Sigmoid colon (tissue), 6 donors: ENCODE measurements at regions not wholly inside any gene's neighbourhood (a gene's known extent, or its start where the extent isn't known, plus 50 kb on each side); places are given as distances from the start of the nearest gene placed in this dataset.

Source experiments
- DNase-seq: peaks from one replicate; pipeline ENCODE4 v3.0.0-alpha.2; 2019
- H3K27ac ChIP-seq, 4 donors: fragments of 200-600 bp; sonication (generic); one replicate each; pipeline ENCODE4 v1.5.1; 2016 to 2019; ENCODE audit warnings: mild to moderate bottlenecking in 1 of 4
- H3K27me3 ChIP-seq, 3 donors: fragments of 200-600 bp; sonication (generic); one replicate each; pipeline ENCODE4 v1.5.1; 2019; ENCODE audit warnings: mild to moderate bottlenecking in 1 of 3
- H3K36me3 ChIP-seq, 4 donors: fragments of 200-600 bp; sonication (generic); one replicate each; pipeline ENCODE4 v1.5.1; 2016 to 2019
- H3K4me1 ChIP-seq, 4 donors: fragments of 200-600 bp; sonication (generic); one replicate each; pipeline ENCODE4 v1.5.1; 2017 to 2019
- H3K4me3 ChIP-seq, 4 donors: fragments of 200-600 bp; sonication (generic); one replicate each; pipeline ENCODE4 v1.5.1; 2017 to 2019; ENCODE audit warnings: mild to moderate bottlenecking in 2 of 4, moderate library complexity in 1 of 4
- H3K9me3 ChIP-seq, 4 donors: fragments of 200-600 bp in 3 of 4; sonication (generic) in 3 of 4; one replicate each; pipeline versions ENCODE4 v1.5.1 to v1.6.1; 2013 to 2019
- EP300 ChIP-seq, 4 donors: sonication (generic); formaldehyde crosslinking; IDR thresholded peaks; one replicate each; pipeline ENCODE4 v1.6.1; 2017; ENCODE audit warnings: antibody characterized with exemption in 4 of 4
- POLR2A ChIP-seq, 2 donors: fragments of 450-650 bp; IDR thresholded peaks; one replicate each; pipeline ENCODE4 v1.6.1; 2016; ENCODE audit warnings: antibody characterized with exemption in 2 of 2, mild to moderate bottlenecking in 2 of 2, moderate library complexity in 2 of 2
- POLR2AphosphoS5 ChIP-seq, 4 donors: sonication (generic); formaldehyde crosslinking; IDR thresholded peaks; one replicate each; pipeline ENCODE4 v1.6.1; 2017; ENCODE audit warnings: antibody characterized with exemption in 4 of 4
- WGBS, 2 donors: extraction: QIAGEN DNeasy Blood & Tissue Kit; methylation state at CpG; one replicate each; pipeline ENCODE4 v1.1.7; 2013; 5-methylcytosine and 5-hydroxymethylcytosine counted together
- intact Hi-C: fragments of 100-400 bp; cut with DNase I; formaldehyde crosslinking; loops from one replicate; pipeline ENCODE4 v1.15.1; 2023
- TF ChIP-seq, protein P1 (sequence below), 4 experiments: fragments of 450-650 bp in 3 of 4; fragments of 200-600 bp in 1 of 4; IDR thresholded peaks; one replicate each; pipeline ENCODE4 v1.5.1; 2016 to 2019; ENCODE audit warnings: antibody characterized with exemption in 4 of 4, mild to moderate bottlenecking in 3 of 4, moderate library complexity in 2 of 4
- donor health status: healthy with polysubstance abuse.
- donor health status: healthy.

DNA sequence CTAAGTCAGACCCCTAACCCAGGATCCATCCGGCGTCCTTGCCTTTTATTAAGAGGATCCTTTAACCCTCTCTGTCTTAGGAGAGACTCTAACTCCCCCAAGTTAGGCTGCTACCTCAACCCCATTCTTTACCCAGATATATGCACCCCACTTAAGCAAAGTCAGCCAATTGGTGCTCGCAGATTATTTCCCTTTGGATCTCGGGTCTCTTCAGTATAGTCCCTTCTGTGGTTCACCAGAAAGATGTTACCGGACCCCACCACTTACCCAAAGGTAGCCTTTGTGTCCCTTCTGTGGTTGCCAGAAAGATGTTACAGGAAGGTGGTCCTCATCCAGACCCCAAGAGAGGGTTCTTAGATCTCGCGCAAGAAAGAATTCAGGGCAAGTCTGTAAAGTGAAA lies 212.9 kb upstream of the GRID2 start:
- TF ChIP-seq, protein P1, sequence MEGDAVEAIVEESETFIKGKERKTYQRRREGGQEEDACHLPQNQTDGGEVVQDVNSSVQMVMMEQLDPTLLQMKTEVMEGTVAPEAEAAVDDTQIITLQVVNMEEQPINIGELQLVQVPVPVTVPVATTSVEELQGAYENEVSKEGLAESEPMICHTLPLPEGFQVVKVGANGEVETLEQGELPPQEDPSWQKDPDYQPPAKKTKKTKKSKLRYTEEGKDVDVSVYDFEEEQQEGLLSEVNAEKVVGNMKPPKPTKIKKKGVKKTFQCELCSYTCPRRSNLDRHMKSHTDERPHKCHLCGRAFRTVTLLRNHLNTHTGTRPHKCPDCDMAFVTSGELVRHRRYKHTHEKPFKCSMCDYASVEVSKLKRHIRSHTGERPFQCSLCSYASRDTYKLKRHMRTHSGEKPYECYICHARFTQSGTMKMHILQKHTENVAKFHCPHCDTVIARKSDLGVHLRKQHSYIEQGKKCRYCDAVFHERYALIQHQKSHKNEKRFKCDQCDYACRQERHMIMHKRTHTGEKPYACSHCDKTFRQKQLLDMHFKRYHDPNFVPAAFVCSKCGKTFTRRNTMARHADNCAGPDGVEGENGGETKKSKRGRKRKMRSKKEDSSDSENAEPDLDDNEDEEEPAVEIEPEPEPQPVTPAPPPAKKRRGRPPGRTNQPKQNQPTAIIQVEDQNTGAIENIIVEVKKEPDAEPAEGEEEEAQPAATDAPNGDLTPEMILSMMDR (IDR thresholded peaks at IDR 0.05), result no peak
- TF ChIP-seq POLR2AphosphoS5 (IDR thresholded peaks at IDR 0.05) (no peak), POLR2A (IDR thresholded peaks at IDR 0.05) (no peak), EP300 (IDR thresholded peaks at IDR 0.05) (no peak)
- no peaks in the 10 kb centered on the region for H3K4me1 ChIP-seq
- H3K36me3 ChIP-seq, result no peaks in the 10 kb centered on the region
- no peak overlapping the region for H3K27ac ChIP-seq
- intact Hi-C loops, result no loop called here
- H3K27me3 ChIP-seq, result no peaks in the 10 kb centered on the region
- H3K9me3 ChIP-seq, result no peaks in the 10 kb centered on the region
- no peak overlapping the region for H3K4me3 ChIP-seq
- WGBS, 2 donors, result 94 to 96% methylated on average over 7 of the region's 7 CpGs
- no peak for DNase-seq

- Histone ChIP-seq H3K9me3 (no peaks in the 10 kb centered on the region), H3K27ac (no peak overlapping the region), H3K27me3 (no peaks in the 10 kb centered on the region), H3K36me3 (no peaks in the 10 kb centered on the region), H3K4me3 (no peak overlapping the region), H3K4me1 (no peaks in the 10 kb centered on the region)
- TF ChIP-seq, protein P1 (IDR thresholded peaks at IDR 0.05), result no peak
- no peak for TF ChIP-seq POLR2A (IDR thresholded peaks at IDR 0.05)
- TF ChIP-seq EP300 (IDR thresholded peaks at IDR 0.05), result no peak
- TF ChIP-seq POLR2AphosphoS5 (IDR thresholded peaks at IDR 0.05), result no peak
- DNase-seq, result no peak
- 80 to 84% methylated on average over 6 of the region's 6 CpGs for WGBS, 2 donors
- intact Hi-C loops, result no loop called here
Observed at GRCh38 chr4:92091335-92091734, 212.4 kb upstream of the GRID2 start.

DNA sequence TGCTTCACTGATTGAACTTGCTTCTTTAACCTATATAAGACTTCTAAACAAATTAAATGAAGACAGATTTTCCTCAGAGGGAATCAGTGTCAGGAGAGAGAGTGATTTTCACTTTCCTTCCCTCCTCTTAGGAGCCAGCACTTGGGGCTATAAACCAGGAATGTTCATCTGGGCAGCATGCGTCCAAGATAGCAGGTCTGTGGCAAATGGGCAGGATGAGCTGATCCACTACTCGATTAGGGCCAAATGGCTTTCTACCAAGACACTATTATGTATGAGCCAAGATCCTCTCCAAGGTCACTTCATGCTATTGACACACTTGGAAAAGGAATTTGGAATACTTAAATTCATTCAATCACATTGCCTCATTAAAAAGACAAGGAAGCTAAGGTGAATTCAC lies 203.9 kb upstream of the GRID2 start:
- H3K27ac ChIP-seq, result no peak overlapping the region
- intact Hi-C loops, result no loop called here
- TF ChIP-seq, protein P1 (IDR thresholded peaks at IDR 0.05), result no peak
- no peak for TF ChIP-seq POLR2A (IDR thresholded peaks at IDR 0.05)
- TF ChIP-seq POLR2AphosphoS5 (IDR thresholded peaks at IDR 0.05), result no peak
- TF ChIP-seq EP300 (IDR thresholded peaks at IDR 0.05), result no peak
- H3K36me3 ChIP-seq, result no peaks in the 10 kb centered on the region
- WGBS, 2 donors, result 49 to 68% methylated on average over 2 of the region's 2 CpGs
- H3K27me3 ChIP-seq, result no peaks in the 10 kb centered on the region
- H3K4me1 ChIP-seq, result no peaks in the 10 kb centered on the region
- H3K9me3 ChIP-seq, result no peaks in the 10 kb centered on the region
- no peak for DNase-seq
- no peak overlapping the region for H3K4me3 ChIP-seq

GRCh38 chr4:92100975-92101374 lies 202.8 kb upstream of the GRID2 start:
- H3K9me3 ChIP-seq, result no peaks in the 10 kb centered on the region
- no peaks in the 10 kb centered on the region for H3K4me1 ChIP-seq
- TF ChIP-seq, protein P1 (IDR thresholded peaks at IDR 0.05), result no peak
- TF ChIP-seq POLR2A (IDR thresholded peaks at IDR 0.05), result no peak
- TF ChIP-seq EP300 (IDR thresholded peaks at IDR 0.05), result no peak
- TF ChIP-seq POLR2AphosphoS5 (IDR thresholded peaks at IDR 0.05), result no peak
- H3K27me3 ChIP-seq, result no peaks in the 10 kb centered on the region
- no peak for DNase-seq
- intact Hi-C loops, result no loop called here
- no peak overlapping the region for H3K4me3 ChIP-seq
- H3K36me3 ChIP-seq, result no peaks in the 10 kb centered on the region
- no peak overlapping the region for H3K27ac ChIP-seq

GRCh38 chr4:92101737-92102172 lies 202.0 kb upstream of the GRID2 start:
- Histone ChIP-seq H3K36me3 (no peaks in the 10 kb centered on the region), H3K27ac (no peak overlapping the region), H3K4me1 (no peaks in the 10 kb centered on the region), H3K9me3 (no peaks in the 10 kb centered on the region), H3K27me3 (no peaks in the 10 kb centered on the region), H3K4me3 (no peak overlapping the region)
- no peak for DNase-seq
- intact Hi-C loops, result no loop called here
- TF ChIP-seq EP300 (IDR thresholded peaks at IDR 0.05), result no peak
- TF ChIP-seq POLR2A (IDR thresholded peaks at IDR 0.05), result no peak
- TF ChIP-seq, protein P1 (IDR thresholded peaks at IDR 0.05), result no peak
- no peak for TF ChIP-seq POLR2AphosphoS5 (IDR thresholded peaks at IDR 0.05)
